T-helper 1 cell treated with Interleukin-12 subunit alpha and Interleukin-12 subunit beta and Interleukin-4 antibody, amounts not matched to agents 30 ng/mL and 1 ng/mL, for 36 hours (primary cell): ENCODE measurements at regions not wholly inside any gene's neighbourhood (a gene's known extent, or its start where the extent isn't known, plus 50 kb on each side); places are given as distances from the start of the nearest gene placed in this dataset.
"Not testable (repeated sequence)": the region's sequence is repeated elsewhere in the genome, so short reads cannot be mapped to it uniquely, and the experiment has no call there.

Experiments used
- intact Hi-C: fragments of 100-400 bp; cut with micrococcal nuclease; formaldehyde crosslinking; loops from one replicate; pipeline ENCODE4 v1.15.1; 2024

DNA sequence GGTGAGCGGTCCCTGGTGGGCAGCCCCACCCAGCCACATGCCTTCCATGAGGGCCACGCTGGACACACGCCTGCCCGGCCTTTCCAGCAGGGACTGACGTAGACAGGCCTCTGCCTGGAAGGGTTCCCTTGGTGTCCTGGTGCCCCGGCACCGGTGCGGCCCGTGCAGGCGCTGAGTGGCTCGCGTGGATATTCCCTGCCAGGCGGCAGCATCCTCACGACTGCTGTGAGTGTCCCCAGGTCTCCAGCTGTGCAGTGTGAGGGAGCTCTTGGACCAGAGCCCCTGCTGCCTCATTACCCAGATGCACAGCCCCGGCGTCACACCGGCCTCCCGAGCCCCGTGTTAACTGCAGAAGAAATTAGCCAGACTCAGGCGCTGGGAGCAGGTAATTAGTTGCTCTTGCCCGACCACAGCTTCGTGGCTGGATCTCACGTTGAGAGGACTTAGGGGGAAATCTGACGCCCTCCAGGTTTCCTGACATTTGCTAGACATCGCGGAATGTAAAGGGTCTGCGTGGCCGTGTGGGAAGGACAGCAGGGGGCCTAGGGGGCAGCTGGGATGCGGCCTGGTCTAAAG lies 1196.3 kb downstream of the BRD1 start:
- intact Hi-C loops: no loop called here

DNA sequence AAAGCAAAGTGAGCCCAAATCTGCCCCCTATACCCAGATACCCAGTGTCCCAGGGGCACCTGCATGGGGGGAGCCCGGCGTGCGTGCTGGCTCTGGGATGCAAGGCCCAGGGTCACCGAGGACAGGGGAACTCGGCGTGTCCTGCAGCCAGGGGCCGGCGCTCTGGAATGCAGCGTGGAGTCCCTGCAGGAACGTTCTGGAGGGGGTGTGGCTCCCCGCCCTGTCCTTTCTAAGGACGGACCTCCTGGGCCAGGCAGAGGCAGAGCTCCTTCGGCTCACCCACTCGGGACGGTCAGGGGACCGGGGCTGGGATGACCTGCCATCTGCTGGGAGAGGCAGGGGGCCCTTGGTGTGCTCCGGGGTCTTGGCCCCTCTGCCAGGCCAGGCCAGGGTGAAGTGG lies 1196.8 kb downstream of the BRD1 start:
- intact Hi-C loops: no loop called here

DNA sequence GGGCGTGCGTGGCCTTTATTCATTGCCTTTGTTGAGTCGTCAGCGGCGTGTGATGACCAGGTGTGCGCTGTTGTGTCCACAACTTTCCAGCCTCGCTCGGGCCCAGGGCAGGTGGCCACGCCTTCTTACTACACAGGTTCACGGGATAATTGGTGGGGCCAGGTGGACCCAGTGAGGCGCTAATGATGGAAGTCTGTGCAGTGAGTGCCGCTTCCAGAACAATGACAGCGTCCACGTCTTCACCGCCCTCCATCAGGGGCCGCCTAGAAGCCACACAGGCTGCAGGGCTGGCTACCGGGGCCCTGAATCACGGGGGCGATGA lies 1197.3 kb downstream of the BRD1 start:
- intact Hi-C loops: no loop called here

DNA sequence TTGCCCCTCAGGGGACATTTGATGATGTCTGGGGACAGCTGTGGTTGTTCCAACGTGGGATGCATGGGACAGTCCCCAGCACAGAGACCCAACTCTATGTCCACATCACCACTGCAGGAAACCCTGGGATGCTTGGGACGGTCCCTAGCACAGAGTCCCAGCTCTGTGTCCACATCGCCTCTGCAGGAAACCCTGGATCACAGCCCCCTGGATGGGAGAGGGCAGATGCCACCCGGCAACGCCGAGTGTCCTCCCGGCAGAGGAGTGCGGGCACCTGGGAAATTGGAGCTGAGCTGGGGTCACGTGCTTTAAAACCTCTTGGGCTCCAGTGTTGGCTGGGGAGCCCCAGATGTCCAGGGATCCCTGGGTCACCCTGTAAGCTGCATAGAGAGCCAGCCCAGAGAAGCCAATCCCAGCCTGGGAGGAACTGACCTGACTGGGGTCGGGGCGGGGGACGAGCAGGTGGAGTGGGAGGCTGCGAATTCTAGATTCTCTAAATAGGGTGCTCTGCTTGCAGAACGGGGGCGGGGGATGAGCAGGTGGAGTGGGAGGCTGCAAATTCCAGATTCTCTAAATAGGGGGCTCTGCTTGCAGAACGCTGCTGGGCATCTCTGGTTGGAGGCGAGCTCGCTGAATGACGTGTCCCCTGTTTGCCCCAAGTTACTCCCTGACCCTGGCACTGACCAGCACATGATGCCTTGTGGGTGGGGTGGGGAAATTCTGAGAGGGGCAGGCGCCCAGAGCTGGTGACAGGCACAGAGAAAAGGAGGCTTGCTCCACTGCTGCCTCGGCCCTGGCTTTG lies 1197.8 kb downstream of the BRD1 start:
- intact Hi-C loops: no loop called here

DNA sequence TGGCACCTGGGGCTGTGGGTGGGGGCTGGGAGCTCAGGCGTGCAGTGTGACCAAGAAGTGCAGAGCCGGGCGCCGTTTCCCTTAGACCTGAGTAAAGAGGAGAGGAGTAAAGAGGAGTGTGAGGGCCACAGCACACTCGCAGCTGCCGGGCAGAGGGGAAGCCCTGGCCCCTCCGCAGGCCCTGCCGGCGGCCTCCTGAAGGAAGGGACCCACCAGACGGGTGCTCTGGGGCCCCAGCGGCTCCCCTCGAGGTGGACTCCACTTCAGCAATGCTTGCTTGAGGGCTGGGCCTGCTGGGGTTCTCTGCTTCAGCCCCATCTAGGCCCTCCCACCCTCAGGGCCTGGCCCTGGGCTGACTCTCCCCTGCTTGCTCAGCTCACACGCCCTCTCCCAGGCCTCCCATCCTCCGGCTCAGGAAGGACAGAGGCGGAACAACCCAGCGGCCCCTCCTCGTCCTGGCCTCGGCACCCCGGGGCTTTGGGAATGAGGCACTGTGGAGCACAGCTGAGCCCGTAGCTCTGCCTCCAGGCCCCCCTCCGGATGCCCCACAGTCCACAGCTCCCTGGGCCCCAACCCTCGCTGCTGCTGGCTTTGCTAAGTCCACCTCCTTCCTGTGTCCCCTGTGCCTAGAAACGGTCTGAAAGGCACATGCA lies 1198.7 kb downstream of the BRD1 start:
- intact Hi-C loops: no loop called here

DNA sequence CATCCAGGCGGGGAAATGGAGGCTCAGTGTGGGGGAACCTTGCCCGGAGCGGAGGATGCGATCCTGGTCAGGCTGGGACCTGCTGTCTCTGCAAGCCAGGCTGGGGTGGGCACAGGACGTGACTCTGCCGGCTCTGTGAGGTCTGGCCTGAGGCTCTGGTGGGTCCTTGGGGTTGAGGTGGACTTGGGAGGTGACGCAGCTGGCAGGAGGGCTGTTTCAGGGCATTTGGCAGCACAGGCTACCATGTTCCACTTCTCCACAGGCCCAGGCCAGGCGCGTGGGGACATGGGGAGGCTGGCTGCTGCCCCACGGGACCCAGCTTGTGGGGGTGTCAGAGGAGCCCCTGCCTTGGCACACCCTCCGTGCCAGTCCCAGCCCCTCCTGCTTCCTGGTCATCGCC lies 1199.7 kb downstream of the BRD1 start:
- intact Hi-C loops: no loop called here

DNA sequence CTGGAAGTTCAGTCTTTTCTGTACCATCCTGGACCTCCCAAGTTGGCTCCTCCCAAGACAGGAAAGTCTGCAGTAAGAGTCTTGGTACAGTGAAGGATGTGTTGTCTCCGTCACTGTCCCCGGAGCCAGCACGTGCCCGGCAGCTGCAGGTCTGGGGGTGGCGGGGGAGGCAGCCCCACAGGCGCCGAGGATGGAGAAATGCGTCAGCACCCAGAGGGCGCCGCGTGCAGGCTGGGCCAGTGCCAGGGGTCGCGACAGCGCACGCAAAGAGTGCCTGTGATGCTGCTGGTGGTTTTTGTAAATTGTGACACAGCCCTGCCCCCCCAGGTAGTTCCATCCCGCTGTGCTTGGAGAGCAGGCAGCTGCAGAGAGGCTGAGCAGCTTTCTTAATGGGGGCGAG lies 1200.5 kb downstream of the BRD1 start:
- intact Hi-C loops: no loop called here

DNA sequence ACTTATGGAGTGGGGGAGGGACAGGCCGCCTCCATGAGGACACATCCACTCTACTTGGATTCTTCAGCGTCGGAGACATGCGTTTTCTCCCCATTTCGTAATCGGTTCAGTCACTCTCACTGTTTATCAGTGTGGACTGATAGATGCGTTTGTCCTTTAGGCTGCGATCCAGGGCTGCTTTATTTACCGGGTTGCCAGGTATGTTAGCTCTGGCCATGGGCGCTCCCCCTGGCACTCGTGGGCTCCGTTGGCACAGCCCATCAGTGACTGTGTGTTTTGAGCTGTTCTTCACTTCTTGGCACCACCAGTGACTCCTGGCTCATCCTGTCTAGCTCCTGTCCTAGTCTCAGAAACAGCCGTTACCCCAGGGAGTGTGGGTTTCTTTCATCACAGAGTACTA lies 1203.3 kb downstream of the BRD1 start:
- intact Hi-C loops: no loop called here

DNA sequence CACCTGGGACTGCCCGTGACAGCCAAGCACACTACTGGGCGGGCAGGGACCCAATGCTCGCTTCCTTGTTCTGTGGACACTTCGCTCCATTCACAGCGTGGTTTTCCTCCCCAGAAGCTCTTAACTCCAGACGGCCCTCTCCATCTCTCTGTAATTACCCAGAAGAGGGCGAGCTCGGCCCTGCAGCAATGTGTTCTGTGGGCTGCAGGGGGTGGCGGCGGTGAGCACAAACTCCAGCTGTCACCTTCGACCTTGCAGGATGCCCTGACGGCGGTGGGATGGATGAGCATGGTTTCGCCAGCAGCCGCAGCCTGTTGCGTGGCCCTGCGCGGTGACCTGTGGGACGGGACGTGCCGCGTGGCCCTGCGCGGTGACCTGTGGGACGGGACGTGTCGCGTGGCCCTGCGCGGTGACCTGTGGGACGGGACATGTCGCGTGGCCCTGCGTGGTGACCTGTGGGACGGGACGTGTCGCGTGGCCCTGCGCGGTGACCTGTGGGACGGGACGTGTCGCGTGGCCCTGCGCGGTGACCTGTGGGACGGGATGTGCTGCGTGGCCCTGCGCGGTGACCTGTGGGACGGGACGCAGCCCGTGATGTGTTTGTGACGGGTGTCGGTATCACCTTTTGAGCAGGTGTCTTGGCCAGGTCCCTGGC lies 1204.7 kb downstream of the BRD1 start:
- intact Hi-C loops: no loop called here

DNA sequence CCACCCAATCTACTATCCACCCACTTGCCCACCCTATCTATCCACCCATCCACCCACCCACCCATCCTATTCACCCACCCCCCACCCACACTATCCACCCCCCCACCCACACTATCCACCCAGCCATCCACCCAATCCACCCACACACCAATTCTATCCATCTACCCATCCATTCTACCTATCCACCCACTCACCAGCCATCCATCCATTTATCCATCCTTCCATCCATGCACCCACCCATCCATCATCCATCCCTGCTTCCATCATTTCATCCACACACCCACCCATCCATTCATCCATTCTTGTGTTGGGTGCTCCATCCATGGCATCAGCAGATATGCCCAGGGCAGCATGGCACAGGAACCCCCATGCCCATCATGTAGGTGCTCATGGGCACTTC lies 1206.6 kb downstream of the BRD1 start:
- intact Hi-C loops: no loop called here

DNA sequence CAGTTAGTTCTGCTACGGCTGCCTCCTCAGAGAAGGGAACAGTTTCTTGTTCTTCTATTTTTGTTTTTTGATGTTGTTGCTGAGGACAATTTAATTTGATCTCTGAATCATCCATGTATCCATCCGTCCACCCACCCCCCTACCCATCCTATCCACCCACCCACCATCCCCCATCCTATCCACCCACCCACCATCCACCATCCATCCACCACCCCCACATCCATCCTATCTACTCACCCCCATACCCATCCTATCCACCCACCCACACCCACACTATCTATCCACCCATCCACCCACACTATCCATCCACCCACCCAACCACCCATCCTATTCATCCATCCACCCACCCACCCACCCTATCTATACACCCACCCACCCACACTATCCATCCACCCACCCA lies 1207.2 kb downstream of the BRD1 start:
- intact Hi-C loops: not testable (repeated sequence)

DNA sequence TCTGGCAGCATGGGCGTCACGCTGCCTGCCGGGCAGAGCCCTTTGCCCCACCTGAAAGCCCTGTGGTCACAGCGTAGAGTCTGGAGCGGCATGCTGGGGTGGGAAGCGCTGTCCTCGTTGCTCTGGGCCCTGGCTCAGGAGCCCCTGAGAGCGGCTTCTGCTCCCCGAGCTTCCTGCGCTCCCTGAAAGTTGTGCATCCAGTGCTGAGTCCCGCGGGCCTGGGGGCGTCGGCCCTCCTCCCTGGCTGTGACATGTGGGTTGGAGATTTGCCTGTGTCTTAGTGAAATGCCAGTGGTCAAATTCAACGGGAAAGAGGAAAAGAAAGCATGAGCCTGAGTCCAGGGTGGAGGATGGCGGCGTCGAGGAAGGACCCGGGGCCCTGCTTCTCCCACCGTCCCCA lies 1208.0 kb downstream of the BRD1 start:
- intact Hi-C loops: no loop called here

DNA sequence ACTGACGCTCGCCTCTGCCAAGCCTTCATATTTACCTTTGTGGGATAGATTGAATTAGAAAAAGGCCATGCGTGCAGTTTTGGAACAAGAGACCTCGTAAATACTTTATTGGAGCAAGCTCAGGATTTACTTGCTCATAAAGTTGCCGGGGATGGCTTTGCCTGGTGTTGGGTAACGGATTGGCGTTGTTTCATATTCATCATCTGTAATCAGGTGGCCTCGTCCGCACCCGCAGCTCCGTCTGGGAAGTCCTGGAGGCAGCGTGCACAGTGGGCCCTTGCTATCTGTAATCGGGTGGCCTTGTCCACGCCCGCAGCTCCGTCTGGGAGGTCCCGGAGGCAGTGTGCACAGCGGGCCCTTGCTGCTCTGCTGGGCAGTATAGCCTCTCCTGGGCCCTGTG lies 1209.3 kb downstream of the BRD1 start:
- intact Hi-C loops: no loop called here

DNA sequence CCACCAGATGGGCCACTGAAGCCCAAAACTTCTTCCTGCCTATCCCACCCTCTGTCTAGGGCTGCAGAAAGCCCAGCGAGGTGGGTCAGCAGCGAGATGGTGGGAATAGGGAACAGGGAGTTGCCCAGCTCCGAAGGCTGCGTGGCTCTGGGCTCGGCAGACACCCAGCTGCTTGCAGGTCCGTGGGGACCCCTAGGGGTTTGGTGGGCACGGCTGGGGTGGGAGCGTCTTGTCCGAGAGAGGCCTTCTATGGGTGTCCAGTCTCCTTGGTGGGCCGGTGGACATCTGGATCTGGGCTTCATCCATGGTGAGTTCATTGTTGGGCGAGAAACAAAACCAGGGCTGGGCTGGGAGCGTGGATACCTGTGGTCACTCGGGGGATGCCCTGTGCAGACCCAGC lies 1211.0 kb downstream of the BRD1 start:
- intact Hi-C loops: no loop called here

DNA sequence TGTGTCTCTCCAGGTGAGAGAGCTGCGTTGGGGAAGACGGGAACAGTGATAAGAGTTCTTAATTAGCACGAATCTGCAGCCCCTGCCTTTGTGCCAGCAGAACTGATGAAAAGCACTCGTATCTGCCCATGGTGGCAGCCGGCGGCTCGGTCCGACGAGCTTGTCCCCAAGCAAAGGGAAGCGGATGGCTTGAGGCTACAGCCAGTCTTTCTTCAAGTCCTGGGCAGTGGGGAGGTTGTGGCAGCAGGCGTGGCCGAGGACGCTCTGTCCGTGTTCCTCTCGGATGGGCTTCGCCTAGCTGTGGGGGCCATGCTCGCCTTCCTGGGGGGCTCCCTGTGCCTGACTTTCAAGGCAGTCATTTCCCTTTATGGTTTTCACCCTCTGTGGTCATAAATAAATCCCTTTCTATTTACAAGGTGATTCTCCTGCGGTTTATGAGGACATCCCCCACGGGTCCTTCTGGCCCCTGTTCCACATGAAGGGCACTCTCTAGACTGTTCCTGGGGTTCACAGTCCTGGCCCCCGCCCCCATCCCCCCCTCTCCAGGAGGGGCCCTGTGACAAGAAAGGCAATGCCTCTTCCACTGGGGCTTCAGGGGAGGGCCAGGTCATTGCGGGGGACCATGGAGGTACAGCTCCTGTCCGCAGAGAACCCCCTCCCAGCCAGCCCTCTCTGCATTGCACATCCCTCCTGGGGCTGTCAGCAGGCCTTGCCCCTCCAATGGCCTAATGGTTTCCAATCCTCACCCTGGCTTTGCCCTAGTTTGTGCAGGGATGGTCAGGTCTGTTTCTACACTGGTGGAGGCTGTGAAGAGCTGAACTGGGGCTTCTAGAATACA lies 1212.3 kb downstream of the BRD1 start:
- intact Hi-C loops: no loop called here

DNA sequence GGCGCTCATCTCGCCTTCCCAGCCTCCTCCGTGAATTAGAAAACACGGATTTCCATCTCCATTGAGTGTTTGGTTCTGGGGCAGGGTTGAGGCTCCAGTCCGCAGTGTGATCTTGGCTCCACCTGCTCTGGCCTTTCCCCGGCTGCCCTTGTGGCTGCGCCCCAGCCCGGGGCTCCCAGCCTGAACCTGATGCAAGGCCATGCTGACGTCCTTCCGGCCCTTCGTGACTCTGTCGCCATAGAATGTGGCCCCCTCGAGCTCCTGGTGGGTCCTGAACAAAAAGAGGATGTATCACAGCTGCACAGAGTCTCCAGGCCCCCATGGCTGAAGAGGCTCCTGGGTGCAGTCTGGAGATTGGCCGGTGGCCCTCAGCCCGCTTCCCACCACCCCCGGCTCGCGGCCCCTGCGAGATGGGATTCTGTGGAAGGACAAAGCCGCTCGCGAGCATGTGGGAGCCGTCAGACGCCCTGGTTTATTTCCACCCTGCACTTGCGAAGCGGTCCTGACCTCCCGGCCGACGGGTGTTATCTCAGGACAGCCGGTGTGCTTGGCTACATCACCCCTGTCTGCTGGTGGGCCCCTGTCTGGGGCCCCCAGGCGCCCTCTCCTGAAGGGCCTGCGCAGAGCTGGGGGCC lies 1214.0 kb downstream of the BRD1 start:
- intact Hi-C loops: no loop called here

DNA sequence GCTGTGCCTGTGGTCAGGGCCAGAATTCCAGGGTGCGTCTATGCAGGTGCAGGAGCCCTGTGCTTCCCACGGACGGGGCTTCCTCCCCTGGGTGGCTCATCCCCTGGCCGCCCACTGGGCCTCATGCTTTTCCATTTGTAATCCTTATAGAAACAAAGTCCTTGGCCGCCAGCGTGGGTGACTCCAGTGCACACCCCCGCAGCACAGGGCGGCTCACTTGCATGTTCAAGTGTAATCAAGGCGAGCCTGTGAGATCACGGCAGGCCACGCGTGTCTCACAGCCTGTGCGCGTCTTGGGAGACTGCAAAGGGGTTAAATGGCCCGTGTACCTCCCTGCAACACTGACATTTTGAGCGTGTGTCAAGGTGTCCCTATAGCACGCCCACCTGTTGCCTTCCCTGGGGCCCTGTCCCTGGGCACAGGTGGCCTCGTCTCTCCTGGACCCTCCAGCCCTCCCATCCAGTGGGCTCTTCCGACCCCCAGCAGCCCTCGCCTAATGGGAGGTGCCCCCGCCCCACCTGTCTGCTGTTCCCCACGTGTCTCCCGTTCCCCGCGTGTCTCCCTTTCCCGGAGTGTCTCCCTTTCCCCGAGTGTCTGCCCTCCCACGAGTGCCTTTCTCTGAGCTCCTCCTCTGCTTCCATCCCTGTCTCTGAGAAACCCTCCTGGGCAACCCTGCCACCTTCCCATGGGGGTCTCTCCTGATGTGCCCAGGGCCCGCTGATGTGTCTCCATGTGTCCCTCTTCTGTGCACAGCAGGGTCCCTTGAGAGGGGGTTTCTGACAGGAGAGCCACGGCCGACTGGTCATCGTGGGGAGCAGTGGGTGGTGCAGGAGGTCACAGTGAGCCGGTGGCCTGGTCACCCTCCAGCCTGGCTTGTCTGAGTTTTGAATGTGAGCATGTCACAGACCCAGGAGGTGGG lies 1215.3 kb downstream of the BRD1 start:
- intact Hi-C loops: no loop called here

DNA sequence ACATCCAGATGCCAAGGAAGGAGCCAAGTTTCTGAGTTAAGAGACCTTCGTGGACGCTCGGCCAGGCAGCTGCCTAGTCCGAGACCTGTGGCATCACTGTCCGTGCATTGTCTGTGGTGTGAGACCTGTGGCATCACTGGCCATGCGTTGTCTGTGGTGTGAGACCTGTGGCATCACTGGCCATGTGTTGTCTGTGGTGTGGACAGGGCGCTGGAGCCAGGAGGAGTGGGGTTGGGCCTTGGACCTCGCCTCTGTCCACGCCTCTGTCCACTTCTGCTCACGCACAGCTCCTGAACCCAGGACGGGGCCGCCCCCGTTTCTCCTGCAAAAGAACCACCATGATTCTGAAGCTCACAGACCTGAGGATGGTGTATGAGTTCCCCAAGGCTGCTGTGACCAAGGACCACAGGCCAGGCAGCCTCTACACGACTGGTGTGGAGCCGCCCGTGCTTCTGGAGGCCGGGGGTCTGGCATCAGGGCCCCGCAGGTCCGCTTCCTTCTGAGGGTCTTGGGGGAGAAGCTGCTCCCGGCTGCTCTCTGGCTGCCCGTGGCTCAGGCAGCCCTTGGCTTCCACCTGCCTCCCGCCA lies 1218.3 kb downstream of the BRD1 start:
- intact Hi-C loops: no loop called here

DNA sequence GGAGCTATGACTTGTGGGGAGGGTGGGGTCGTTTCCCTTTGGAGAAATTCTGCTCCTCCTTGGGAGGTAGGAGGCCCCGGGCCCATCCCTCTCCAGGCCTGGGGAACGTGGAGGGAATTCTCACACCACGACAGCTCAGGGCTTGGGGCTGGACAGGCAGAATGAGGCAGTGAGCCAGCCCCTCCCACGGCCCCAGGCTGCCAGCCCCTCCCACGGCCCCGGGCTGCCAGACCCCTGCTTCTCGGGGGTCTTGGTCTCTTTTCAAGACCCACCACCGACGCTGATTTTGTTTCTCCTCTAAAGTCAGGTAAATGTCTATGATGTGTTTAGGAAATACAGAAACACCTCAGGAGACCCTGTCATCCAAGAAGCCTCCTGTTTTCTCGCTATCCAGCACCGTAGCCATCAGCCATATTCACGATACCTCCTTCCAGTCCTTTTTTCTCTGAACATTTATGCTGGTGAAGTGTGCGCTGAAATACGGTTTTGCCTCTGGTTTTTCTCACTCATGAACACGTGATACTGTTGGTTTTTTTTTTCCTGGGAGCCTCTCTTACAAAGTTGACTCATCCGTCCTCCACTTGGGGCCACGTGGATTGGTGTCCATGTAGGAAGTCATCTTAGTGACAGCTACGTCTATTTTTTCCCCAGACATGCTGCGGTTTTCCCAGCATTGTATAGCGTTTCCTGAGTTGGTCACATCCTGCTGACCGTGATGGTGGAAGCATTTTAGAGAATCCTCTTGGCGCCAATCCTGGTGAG lies 1219.6 kb downstream of the BRD1 start:
- intact Hi-C loops: no loop called here
